Erythroblast (primary cell): ENCODE measurements at regions not wholly inside any gene's neighbourhood (a gene's known extent, or its start where the extent isn't known, plus 50 kb on each side); places are given as distances from the start of the nearest gene placed in this dataset.

Experiments used
- GATA1 ChIP-seq: IDR thresholded peaks from 2 replicates; pipeline ENCODE4 v1.6.1; 2011; ENCODE audit warnings: low read depth, mild to moderate bottlenecking, control low read depth, low read length, moderate library complexity
- POLR2A ChIP-seq: IDR thresholded peaks from 2 replicates; pipeline ENCODE4 v1.6.1; 2011; ENCODE audit warnings: mild to moderate bottlenecking, low read length

DNA sequence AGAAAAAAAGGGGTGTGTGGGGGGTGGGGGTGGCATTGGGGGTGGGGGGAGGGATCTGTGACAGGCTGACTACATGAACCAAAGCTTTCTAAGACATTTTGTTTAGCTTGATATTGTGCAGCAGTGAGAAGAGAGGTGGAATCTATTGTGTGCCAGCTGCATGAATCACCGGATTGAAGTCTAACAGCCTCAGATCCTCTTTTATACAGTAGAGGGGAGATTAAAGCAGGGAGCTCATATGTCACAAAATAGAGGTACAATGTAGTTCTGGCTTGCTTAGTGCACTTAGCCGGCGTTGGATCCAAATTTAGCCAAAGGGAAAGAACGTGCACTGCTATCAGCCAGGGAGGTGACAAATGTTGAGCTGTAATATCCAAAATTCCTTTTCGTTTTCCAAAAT is 404.2 kb upstream of the CITED2 start:
- TF ChIP-seq POLR2A = no peak
- no peak for TF ChIP-seq GATA1
